Esophagus muscularis mucosa (tissue), 4 donors: ENCODE measurements at regions not wholly inside any gene's neighbourhood (a gene's known extent, or its start where the extent isn't known, plus 50 kb on each side); places are given as distances from the start of the nearest gene placed in this dataset.

Source experiments
- CTCF ChIP-seq, 3 experiments: fragments of 200-600 bp in 2 of 3; fragments of 450-650 bp in 1 of 3; sonication (generic) in 2 of 3; IDR thresholded peaks; one replicate each; pipeline ENCODE4 v1.5.1; 2017 to 2019; ENCODE audit warnings: antibody characterized with exemption in 3 of 3, mild to moderate bottlenecking in 2 of 3, moderate library complexity in 1 of 3
- EP300 ChIP-seq: sonication (generic); formaldehyde crosslinking; IDR thresholded peaks from one replicate; pipeline ENCODE4 v1.6.1; 2017; ENCODE audit warnings: antibody characterized with exemption
- POLR2AphosphoS5 ChIP-seq, 2 donors: sonication (generic); formaldehyde crosslinking; IDR thresholded peaks; one replicate each; pipeline ENCODE4 v1.6.1; 2017; ENCODE audit warnings: antibody characterized with exemption in 2 of 2

GRCh38 chr1:67896826-67897225, 63.6 kb upstream of the GNG12 start:
- no peak for TF ChIP-seq CTCF (IDR thresholded peaks at IDR 0.05)
- no peak for TF ChIP-seq EP300
- no peak for TF ChIP-seq POLR2AphosphoS5 (IDR thresholded peaks at IDR 0.05)
